Fibroblast of the aortic adventitia (primary cell): ENCODE measurements at regions not wholly inside any gene's neighbourhood (a gene's known extent, or its start where the extent isn't known, plus 50 kb on each side); places are given as distances from the start of the nearest gene placed in this dataset.
"Not testable (repeated sequence)": the region's sequence is repeated elsewhere in the genome, so short reads cannot be mapped to it uniquely, and the experiment has no call there.

Experiments used
- DNase-seq: peaks from one replicate; pipeline ENCODE4 v3.0.0-alpha.2; 2010; ENCODE audit warnings: low read depth
- H3K4me3 ChIP-seq: 2 replicates; pipeline ENCODE4 v1.5.1; 2011; ENCODE audit warnings: low read depth, mild to moderate bottlenecking, control low read depth, low read length, moderate library complexity
- CTCF ChIP-seq: IDR thresholded peaks from 2 replicates; pipeline ENCODE4 v1.5.1; 2011; ENCODE audit warnings: mild to moderate bottlenecking, low read length, control low read depth, inconsistent platforms; ENCODE audit not compliant: insufficient read depth

- not testable (repeated sequence) for H3K4me3 ChIP-seq, DNase-seq
Observed at GRCh38 chr17:20387549-20387948, 79.8 kb downstream of the LGALS9B start.

- TF ChIP-seq CTCF = peak; percentile 12
- DNase-seq = peak; percentile 0
- H3K4me3 ChIP-seq = not testable (repeated sequence)
Observed at GRCh38 chr17:20381358-20382300, 85.7 kb downstream of the LGALS9B start.

- DNase-seq = peak; percentile 20
Observed at GRCh38 chr17:20380625-20381024, 86.7 kb downstream of the LGALS9B start.

DNA sequence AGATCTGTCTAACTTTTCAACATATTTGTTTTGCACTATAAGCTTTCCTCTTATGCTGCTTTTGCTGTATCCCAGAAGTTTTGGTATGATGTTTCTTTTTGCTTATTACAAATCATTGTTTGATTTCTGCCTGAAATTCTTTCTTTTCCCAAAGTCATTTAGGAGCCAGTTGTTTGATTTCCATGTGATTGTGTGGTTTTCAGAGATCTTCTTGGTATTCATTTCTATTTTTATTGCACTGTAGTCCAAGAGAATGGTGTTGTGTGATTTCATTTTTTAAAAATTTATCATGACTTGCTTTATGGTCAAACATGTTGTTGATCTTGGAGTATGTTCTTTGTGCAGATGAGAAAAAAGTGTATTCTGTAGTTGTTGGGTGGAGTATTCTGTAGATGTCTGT, 88.1 kb downstream of the LGALS9B start:
- DNase-seq = peak; percentile 5
- not testable (repeated sequence) for H3K4me3 ChIP-seq

More at GRCh38 chr17:20380625-20381024, 86.7 kb downstream of the LGALS9B start:
- H3K4me3 ChIP-seq = not testable (repeated sequence)

- not testable (repeated sequence) for DNase-seq
Observed at GRCh38 chr17:20376642-20377041, 90.7 kb downstream of the LGALS9B start.

DNA sequence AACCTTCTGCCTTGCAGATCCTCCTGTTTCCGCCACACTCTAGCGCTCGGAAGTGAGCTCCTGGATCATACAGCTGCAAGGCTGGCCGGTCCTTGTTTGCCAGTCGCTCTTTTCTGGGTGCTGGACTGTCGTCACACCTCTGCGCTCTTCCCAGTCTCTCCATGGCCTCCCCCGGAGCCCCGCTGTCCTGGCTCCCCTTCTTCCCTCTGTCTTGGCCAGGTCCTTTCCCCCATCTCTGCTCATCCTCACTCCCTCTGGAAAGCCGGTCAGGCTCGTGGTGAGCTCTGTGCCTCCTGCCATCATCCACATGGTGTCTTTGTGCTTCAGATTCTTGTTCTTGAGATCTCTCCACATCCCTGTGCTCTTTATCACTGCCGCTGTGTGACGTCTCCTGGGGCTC, 91.6 kb downstream of the LGALS9B start:
- not testable (repeated sequence) for H3K4me3 ChIP-seq, DNase-seq

More at GRCh38 chr17:20376642-20377041, 90.7 kb downstream of the LGALS9B start:
- H3K4me3 ChIP-seq = not testable (repeated sequence)
